Eye (tissue), 1 donor: ENCODE measurements at regions not wholly inside any gene's neighbourhood (a gene's known extent, or its start where the extent isn't known, plus 50 kb on each side); places are given as distances from the start of the nearest gene placed in this dataset.
A peak's percentile ranks its signal among the peaks of the same experiment; 100 is the strongest.

Source experiments
- DNase-seq: peaks from one replicate; pipeline ENCODE4 v3.0.0-alpha.2; 2015

GRCh38 chr9:89869793-89870580 lies 265.2 kb downstream of the GADD45G start:
- no peak for DNase-seq

GRCh38 chr9:89871871-89872331 lies 267.1 kb downstream of the GADD45G start:
- DNase-seq: no peak

- no peak for DNase-seq
Measured at GRCh38 chr9:89872426-89872912, 267.7 kb downstream of the GADD45G start.

- DNase-seq: no peak
Measured at GRCh38 chr9:89872913-89873707, 268.3 kb downstream of the GADD45G start.

- no peak for DNase-seq
Measured at GRCh38 chr9:89873801-89874200, 269.0 kb downstream of the GADD45G start.

GRCh38 chr9:89874351-89875321 lies 269.8 kb downstream of the GADD45G start:
- DNase-seq: peak; percentile 43

- no peak for DNase-seq
Measured at GRCh38 chr9:89877051-89878002, 272.5 kb downstream of the GADD45G start.

GRCh38 chr9:89878003-89878411 lies 273.2 kb downstream of the GADD45G start:
- no peak for DNase-seq

- peak; percentile 42 for DNase-seq
Measured at GRCh38 chr9:89878687-89879086, 273.9 kb downstream of the GADD45G start.

- DNase-seq: no peak
Measured at GRCh38 chr9:89879276-89879675, 274.5 kb downstream of the GADD45G start.

GRCh38 chr9:89879701-89880100 lies 274.9 kb downstream of the GADD45G start:
- DNase-seq: no peak

GRCh38 chr9:89880161-89880560 lies 275.3 kb downstream of the GADD45G start:
- no peak for DNase-seq

- no peak for DNase-seq
Measured at GRCh38 chr9:89880721-89881120, 275.9 kb downstream of the GADD45G start.

GRCh38 chr9:89881431-89881830 lies 276.6 kb downstream of the GADD45G start:
- no peak for DNase-seq

GRCh38 chr9:89882930-89883361 lies 278.1 kb downstream of the GADD45G start:
- DNase-seq: no peak

- no peak for DNase-seq
Measured at GRCh38 chr9:89883401-89884341, 278.9 kb downstream of the GADD45G start.

- no peak for DNase-seq
Measured at GRCh38 chr9:89884356-89885083, 279.7 kb downstream of the GADD45G start.

- no peak for DNase-seq
Measured at GRCh38 chr9:89885156-89885555, 280.3 kb downstream of the GADD45G start.

GRCh38 chr9:89886281-89886700 lies 281.5 kb downstream of the GADD45G start:
- DNase-seq: no peak
